ENCODE measurements at regions not wholly inside any gene's neighbourhood (a gene's known extent, or its start where the extent isn't known, plus 50 kb on each side); places are given as distances from the start of the nearest gene placed in this dataset.
A peak's percentile ranks its signal among the peaks of the same experiment; 100 is the strongest.

DNA sequence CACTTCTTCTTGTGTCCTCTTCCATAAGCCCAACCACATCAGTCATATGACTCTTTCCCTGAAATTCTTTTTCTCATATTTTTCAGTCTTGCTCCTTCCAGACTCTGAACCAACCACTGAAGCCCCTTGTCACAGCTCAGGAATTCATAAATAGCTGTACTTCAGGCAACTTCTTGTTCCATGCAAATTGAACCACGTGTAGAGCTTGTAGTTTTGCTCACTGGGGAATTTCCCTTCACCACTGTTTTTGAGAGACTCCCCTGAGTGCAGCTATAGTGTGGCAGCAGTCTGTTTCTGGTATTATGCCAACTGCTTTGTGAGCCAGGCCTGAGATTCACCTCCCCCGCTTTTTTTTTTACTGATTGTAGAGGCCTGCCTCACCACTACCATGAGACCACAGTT is 150.3 kb upstream of the SPAG17 start:
- intact Hi-C loops (cut with micrococcal nuclease; ENCODE audit: unreplicated experiment) = no loop called here
- H3K9me2 ChIP-seq (ENCODE audit: insufficient read depth, low read length) = no peaks in the 10 kb centered on the region
- H3K4me1 ChIP-seq (ENCODE audit: insufficient read depth, low read length, poor library complexity, severe bottlenecking) = peaks cover 10% of the 10 kb centered on the region
- no peaks in the 10 kb centered on the region for H3K9me3 ChIP-seq (ENCODE audit: low read length)
- TF ChIP-seq, protein P1, sequence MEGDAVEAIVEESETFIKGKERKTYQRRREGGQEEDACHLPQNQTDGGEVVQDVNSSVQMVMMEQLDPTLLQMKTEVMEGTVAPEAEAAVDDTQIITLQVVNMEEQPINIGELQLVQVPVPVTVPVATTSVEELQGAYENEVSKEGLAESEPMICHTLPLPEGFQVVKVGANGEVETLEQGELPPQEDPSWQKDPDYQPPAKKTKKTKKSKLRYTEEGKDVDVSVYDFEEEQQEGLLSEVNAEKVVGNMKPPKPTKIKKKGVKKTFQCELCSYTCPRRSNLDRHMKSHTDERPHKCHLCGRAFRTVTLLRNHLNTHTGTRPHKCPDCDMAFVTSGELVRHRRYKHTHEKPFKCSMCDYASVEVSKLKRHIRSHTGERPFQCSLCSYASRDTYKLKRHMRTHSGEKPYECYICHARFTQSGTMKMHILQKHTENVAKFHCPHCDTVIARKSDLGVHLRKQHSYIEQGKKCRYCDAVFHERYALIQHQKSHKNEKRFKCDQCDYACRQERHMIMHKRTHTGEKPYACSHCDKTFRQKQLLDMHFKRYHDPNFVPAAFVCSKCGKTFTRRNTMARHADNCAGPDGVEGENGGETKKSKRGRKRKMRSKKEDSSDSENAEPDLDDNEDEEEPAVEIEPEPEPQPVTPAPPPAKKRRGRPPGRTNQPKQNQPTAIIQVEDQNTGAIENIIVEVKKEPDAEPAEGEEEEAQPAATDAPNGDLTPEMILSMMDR (conservative IDR thresholded peaks at IDR 0.05; ENCODE audit: low read length) = no peak
- no peak for TF ChIP-seq EZH2phosphoT487 (IDR thresholded peaks at IDR 0.05; ENCODE audit: borderline replicate concordance, low read depth, low read length)
- POLR2A ChIA-PET = interaction anchor here (0.7 to 1.5 kb wide), 2 partner anchors 11 to 590 kb away, joined by 3 to 5 read pairs; no protein-coding TSS in a partner anchor
- no peaks in the 10 kb centered on the region for H3K36me3 ChIP-seq (ENCODE audit: insufficient read depth, low read length)
- no peaks in the 10 kb centered on the region for H3K79me2 ChIP-seq (ENCODE audit: insufficient read depth, low read depth, low read length)
- peak; percentile 52 for DNase-seq (ENCODE audit: low spot score)
- H4K20me1 ChIP-seq (ENCODE audit: insufficient read depth, low read length) = no peaks in the 10 kb centered on the region
- CTCF ChIA-PET (ENCODE audit: unreplicated experiment) = no interaction called here
- no TSS peak for BruUV-seq (replicated peaks)
- peak overlapping the region; percentile 28; the same call in 1 of the 2 replicates for H2AFZ ChIP-seq (ENCODE audit: low read length)
- no peak overlapping the region for H3K27ac ChIP-seq (ENCODE audit: low read depth, low read length, poor library complexity, severe bottlenecking)
- peak overlapping the region; percentile 14; the same call in 1 of the 2 replicates for H3K4me2 ChIP-seq (ENCODE audit: low read length)
- no peak overlapping the region for H3K4me3 ChIP-seq (ENCODE audit: low read depth, low read length, poor library complexity, severe bottlenecking)

DNA sequence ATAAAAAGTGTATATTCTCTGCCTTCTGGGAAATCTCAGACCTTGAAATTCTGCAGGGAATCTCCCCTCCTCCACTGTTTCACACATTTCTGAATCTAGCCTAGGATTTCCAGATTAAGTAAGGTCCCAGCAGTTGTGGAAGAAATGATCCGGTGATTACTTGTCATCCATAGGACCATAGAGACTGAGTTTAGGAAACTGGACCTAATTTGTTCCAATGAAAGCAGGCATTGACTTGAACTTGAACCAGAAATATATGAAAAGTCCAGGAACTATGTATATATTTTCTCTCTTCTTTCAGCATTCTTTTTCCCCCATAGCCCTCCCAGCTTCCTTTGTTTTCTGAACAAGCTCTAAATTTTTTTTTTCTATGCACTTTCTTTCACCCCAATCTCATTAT is 149.5 kb upstream of the SPAG17 start:
- no peak for DNase-seq (ENCODE audit: low spot score)
- no TSS peak for BruUV-seq (replicated peaks)
- no peak for TF ChIP-seq EZH2phosphoT487 (IDR thresholded peaks at IDR 0.05; ENCODE audit: borderline replicate concordance, low read depth, low read length)
- TF ChIP-seq, protein P1 (conservative IDR thresholded peaks at IDR 0.05; ENCODE audit: low read length) = no peak
- no peaks in the 10 kb centered on the region for H3K36me3 ChIP-seq (ENCODE audit: insufficient read depth, low read length)
- ChIA-PET CTCF (ENCODE audit: unreplicated experiment) (no interaction called here), POLR2A (interaction anchor here (1.5 kb wide), 1 partner anchor 11 kb away, joined by 5 read pairs; no protein-coding TSS in a partner anchor)
- peaks cover 10% of the 10 kb centered on the region for H3K4me1 ChIP-seq (ENCODE audit: insufficient read depth, low read length, poor library complexity, severe bottlenecking)
- intact Hi-C loops (cut with micrococcal nuclease; ENCODE audit: unreplicated experiment) = no loop called here
- H3K9me2 ChIP-seq (ENCODE audit: insufficient read depth, low read length) = no peaks in the 10 kb centered on the region
- no peak overlapping the region for H3K27ac ChIP-seq (ENCODE audit: low read depth, low read length, poor library complexity, severe bottlenecking)
- no peak overlapping the region for H2AFZ ChIP-seq (ENCODE audit: low read length)
- no peak overlapping the region for H3K4me3 ChIP-seq (ENCODE audit: low read depth, low read length, poor library complexity, severe bottlenecking)
- H3K4me2 ChIP-seq (ENCODE audit: low read length) = no peak overlapping the region
- H4K20me1 ChIP-seq (ENCODE audit: insufficient read depth, low read length) = no peaks in the 10 kb centered on the region
- H3K79me2 ChIP-seq (ENCODE audit: insufficient read depth, low read depth, low read length) = no peaks in the 10 kb centered on the region
- no peaks in the 10 kb centered on the region for H3K9me3 ChIP-seq (ENCODE audit: low read length)

DNA sequence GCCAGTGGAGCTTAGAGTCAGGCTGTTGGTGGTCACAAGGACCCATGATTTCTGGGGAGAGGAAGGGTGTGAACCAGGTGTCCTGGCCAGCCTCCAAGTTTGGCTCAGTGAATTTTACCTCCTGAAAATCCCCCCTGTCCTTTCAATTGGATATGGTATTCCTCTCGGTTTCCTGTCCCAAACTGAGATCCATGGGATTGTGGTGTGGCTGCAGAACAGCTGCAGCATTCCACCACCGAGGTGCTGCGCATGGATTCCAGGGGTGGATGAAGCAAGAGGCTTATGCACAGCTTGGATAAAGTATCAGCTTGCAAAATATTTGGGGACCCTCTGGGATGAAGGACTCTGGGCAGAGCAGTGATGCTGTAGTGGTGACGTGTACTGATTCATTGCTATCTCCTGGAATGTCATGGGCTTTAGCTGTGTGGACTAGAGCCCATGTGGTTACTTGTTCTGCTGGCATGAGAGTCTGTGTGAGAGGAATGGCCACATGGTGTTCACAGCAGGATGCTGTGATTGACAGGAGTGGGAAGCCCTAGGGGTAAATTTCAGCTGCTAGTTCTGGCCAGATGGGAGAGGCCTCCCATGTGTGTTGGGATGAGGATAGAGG is 148.7 kb upstream of the SPAG17 start:
- Histone ChIP-seq H2AFZ (ENCODE audit: low read length) (no peak overlapping the region), H3K9me2 (ENCODE audit: insufficient read depth, low read length) (no peaks in the 10 kb centered on the region), H4K20me1 (ENCODE audit: insufficient read depth, low read length) (no peaks in the 10 kb centered on the region), H3K79me2 (ENCODE audit: insufficient read depth, low read depth, low read length) (no peaks in the 10 kb centered on the region), H3K27ac (ENCODE audit: low read depth, low read length, poor library complexity, severe bottlenecking) (no peak overlapping the region), H3K9me3 (ENCODE audit: low read length) (no peaks in the 10 kb centered on the region), H3K4me3 (ENCODE audit: low read depth, low read length, poor library complexity, severe bottlenecking) (no peak overlapping the region), H3K4me1 (ENCODE audit: insufficient read depth, low read length, poor library complexity, severe bottlenecking) (peaks cover 10% of the 10 kb centered on the region), H3K36me3 (ENCODE audit: insufficient read depth, low read length) (no peaks in the 10 kb centered on the region), H3K4me2 (ENCODE audit: low read length) (no peak overlapping the region)
- ChIA-PET POLR2A (interaction anchor here (1.5 kb wide), 1 partner anchor 12 kb away, joined by 5 read pairs; no protein-coding TSS in a partner anchor), CTCF (ENCODE audit: unreplicated experiment) (no interaction called here)
- intact Hi-C loops (cut with micrococcal nuclease; ENCODE audit: unreplicated experiment) = no loop called here
- no peak for DNase-seq (ENCODE audit: low spot score)
- BruUV-seq (replicated peaks) = no TSS peak
- TF ChIP-seq, protein P1 (conservative IDR thresholded peaks at IDR 0.05; ENCODE audit: low read length) = no peak
- TF ChIP-seq EZH2phosphoT487 (IDR thresholded peaks at IDR 0.05; ENCODE audit: borderline replicate concordance, low read depth, low read length) = no peak

All from OCI-LY7 (cell line).